DMS114 treated with DMSO at 0.1 percent for 48 hours (cell line): ENCODE measurements at regions not wholly inside any gene's neighbourhood (a gene's known extent, or its start where the extent isn't known, plus 50 kb on each side); places are given as distances from the start of the nearest gene placed in this dataset.
A peak's percentile ranks its signal among the peaks of the same experiment; 100 is the strongest.
"Not testable (repeated sequence)": the region's sequence is repeated elsewhere in the genome, so short reads cannot be mapped to it uniquely, and the experiment has no call there.

ENCODE experiments used
- DNase-seq: peaks from one replicate; lab custom pipeline; 2025; ENCODE audit not compliant: unreplicated experiment; lab: John Stamatoyannopoulos, UW

GRCh38 chr14:37841039-37841438 is 245.6 kb downstream of the TTC6 start:
- not testable (repeated sequence) for DNase-seq

- DNase-seq: no peak
Observed at GRCh38 chr14:37842106-37842505, 246.7 kb downstream of the TTC6 start.

- no peak for DNase-seq
Observed at GRCh38 chr14:37843954-37844607, 248.7 kb downstream of the TTC6 start.

GRCh38 chr14:37844614-37845013 is 249.2 kb downstream of the TTC6 start:
- no peak for DNase-seq

GRCh38 chr14:37848985-37849621 is 253.7 kb downstream of the TTC6 start:
- DNase-seq: no peak

- DNase-seq: no peak
Observed at GRCh38 chr14:37851054-37851453, 255.6 kb downstream of the TTC6 start.

- DNase-seq: no peak
Observed at GRCh38 chr14:37855871-37856270, 260.4 kb downstream of the TTC6 start.

GRCh38 chr14:37857774-37858266 is 262.4 kb downstream of the TTC6 start:
- DNase-seq: no peak

GRCh38 chr14:37858733-37859132 is 263.3 kb downstream of the TTC6 start:
- DNase-seq: no peak

GRCh38 chr14:37859177-37859576 is 263.7 kb downstream of the TTC6 start:
- no peak for DNase-seq

- DNase-seq: no peak
Observed at GRCh38 chr14:37862263-37862662, 266.8 kb downstream of the TTC6 start.

GRCh38 chr14:37864128-37864527 is 268.7 kb downstream of the TTC6 start:
- DNase-seq: no peak

- DNase-seq: no peak
Observed at GRCh38 chr14:37864861-37865718, 269.7 kb downstream of the TTC6 start.

- no peak for DNase-seq
Observed at GRCh38 chr14:37865719-37866549, 270.5 kb downstream of the TTC6 start.

- no peak for DNase-seq
Observed at GRCh38 chr14:37869633-37870032, 274.2 kb downstream of the TTC6 start.

GRCh38 chr14:37870170-37870569 is 274.7 kb downstream of the TTC6 start:
- no peak for DNase-seq

- no peak for DNase-seq
Observed at GRCh38 chr14:37870632-37871346, 275.4 kb downstream of the TTC6 start.

- not testable (repeated sequence) for DNase-seq
Observed at GRCh38 chr14:37874065-37874428, 278.6 kb downstream of the TTC6 start.

- peak; percentile 36 for DNase-seq
Observed at GRCh38 chr14:37874429-37875109, 279.1 kb downstream of the TTC6 start.

- no peak for DNase-seq
Observed at GRCh38 chr14:37888234-37888633, 292.8 kb downstream of the TTC6 start.
